ENCODE measurements at regions not wholly inside any gene's neighbourhood (a gene's known extent, or its start where the extent isn't known, plus 50 kb on each side); places are given as distances from the start of the nearest gene placed in this dataset.

GRCh38 chr21:35324372-35325220 is 275.5 kb upstream of the RUNX1 start:
- TF ChIP-seq POLR2AphosphoS5 (IDR thresholded peaks at IDR 0.05; ENCODE audit: low read depth, low read length) (no peak), POLR2A (IDR thresholded peaks at IDR 0.05; ENCODE audit: low read depth, low read length) (no peak)

Data from GM12892 (cell line).